ENCODE measurements at regions not wholly inside any gene's neighbourhood (a gene's known extent, or its start where the extent isn't known, plus 50 kb on each side); places are given as distances from the start of the nearest gene placed in this dataset.
A peak's percentile ranks its signal among the peaks of the same experiment; 100 is the strongest.

- no peak overlapping the region for H3K4me3 ChIP-seq (replicated peaks; ENCODE audit: low read depth, low read length)
- no peak for TF ChIP-seq CTCF (IDR thresholded peaks at IDR 0.05; ENCODE audit: low read length, missing control alignments)
- DNase-seq (ENCODE audit: low read depth): no peak
Measured at GRCh38 chr12:127078577-127079350, 1188.2 kb upstream of the TMEM132C start.

- no peak overlapping the region for H3K4me3 ChIP-seq (replicated peaks; ENCODE audit: low read depth, low read length)
- DNase-seq (ENCODE audit: low read depth): no peak
- no peak for TF ChIP-seq CTCF (IDR thresholded peaks at IDR 0.05; ENCODE audit: low read length, missing control alignments)
Measured at GRCh38 chr12:127079636-127080035, 1187.3 kb upstream of the TMEM132C start.

- H3K4me3 ChIP-seq (replicated peaks; ENCODE audit: low read depth, low read length): no peak overlapping the region
- no peak for TF ChIP-seq CTCF (IDR thresholded peaks at IDR 0.05; ENCODE audit: low read length, missing control alignments)
- DNase-seq (ENCODE audit: low read depth): no peak
Measured at GRCh38 chr12:127081058-127081457, 1185.9 kb upstream of the TMEM132C start.

GRCh38 chr12:127083008-127083949 is 1183.7 kb upstream of the TMEM132C start:
- peak overlapping the region; percentile 51 for H3K4me3 ChIP-seq (replicated peaks; ENCODE audit: low read depth, low read length)
- peak; percentile 79 for DNase-seq (ENCODE audit: low read depth)

GRCh38 chr12:127101076-127101475 is 1165.9 kb upstream of the TMEM132C start:
- H3K4me3 ChIP-seq (replicated peaks; ENCODE audit: low read depth, low read length): no peak overlapping the region
- TF ChIP-seq CTCF (IDR thresholded peaks at IDR 0.05; ENCODE audit: low read length, missing control alignments): no peak
- DNase-seq (ENCODE audit: low read depth): no peak

More at GRCh38 chr12:127083008-127083949, 1183.7 kb upstream of the TMEM132C start:
- TF ChIP-seq CTCF (IDR thresholded peaks at IDR 0.05; ENCODE audit: low read length, missing control alignments): no peak

GRCh38 chr12:127106041-127106440 is 1160.9 kb upstream of the TMEM132C start:
- no peak for DNase-seq (ENCODE audit: low read depth)
- TF ChIP-seq CTCF (IDR thresholded peaks at IDR 0.05; ENCODE audit: low read length, missing control alignments): no peak
- no peak overlapping the region for H3K4me3 ChIP-seq (replicated peaks; ENCODE audit: low read depth, low read length)

All from fibroblast of pulmonary artery (primary cell).